ENCODE measurements at regions not wholly inside any gene's neighbourhood (a gene's known extent, or its start where the extent isn't known, plus 50 kb on each side); places are given as distances from the start of the nearest gene placed in this dataset.
"Not testable (repeated sequence)": the region's sequence is repeated elsewhere in the genome, so short reads cannot be mapped to it uniquely, and the experiment has no call there.

DNA sequence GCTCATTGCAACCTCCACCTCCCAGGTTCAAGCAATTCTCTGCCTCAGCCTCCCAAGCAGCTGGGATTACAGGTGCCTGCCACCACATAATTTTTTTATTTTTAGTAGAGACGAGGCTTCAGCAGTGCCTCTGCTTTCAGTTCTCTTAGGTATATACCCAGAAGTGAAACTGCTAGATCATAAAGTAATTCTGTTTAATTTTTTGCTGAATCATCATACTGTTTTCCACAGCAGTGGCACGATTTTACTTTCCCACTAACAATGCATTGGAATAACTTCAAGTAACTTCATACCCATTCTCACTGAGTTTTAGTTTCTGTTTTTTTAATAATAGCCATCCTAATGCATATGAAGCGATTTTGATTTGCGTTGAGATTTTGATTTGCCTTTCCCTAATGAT, 148.0 kb upstream of the G2E3 start:
- H2AFZ ChIP-seq: no peak overlapping the region
- H3K27me3 ChIP-seq (replicated peaks; ENCODE audit: insufficient read depth): peaks cover 8% of the 10 kb centered on the region; the same call in 1 of the 2 replicates
- 46 to 50% methylated on average over 4 of the region's 4 CpGs for WGBS, 2 experiments (ENCODE audit: low coverage in 1 of 2, low lambda C conversion rate in 2 of 2, missing lambda C conversion rate in 2 of 2)
- no peaks in the 10 kb centered on the region for H3K9me2 ChIP-seq (ENCODE audit: insufficient read depth)
- no peak overlapping the region for H3K27ac ChIP-seq
- no peaks in the 10 kb centered on the region for H3K36me3 ChIP-seq (ENCODE audit: low read depth)
- no peaks in the 10 kb centered on the region for H3K9me3 ChIP-seq (ENCODE audit: low read depth)
- no peak overlapping the region for H3K4me2 ChIP-seq (ENCODE audit: unreplicated experiment)
- in situ Hi-C loops (cut with MboI): no loop called here
- TF ChIP-seq EZH2phosphoT487 (IDR thresholded peaks at IDR 0.05; ENCODE audit: insufficient read depth, low read depth): no peak
- no peak for DNase-seq
- H3K9ac ChIP-seq: no peak overlapping the region
- no peak overlapping the region for H3K4me3 ChIP-seq
- no peaks in the 10 kb centered on the region for H4K20me1 ChIP-seq (ENCODE audit: insufficient read depth)
- no peaks in the 10 kb centered on the region for H3K79me2 ChIP-seq (ENCODE audit: insufficient read depth)
- H3F3A ChIP-seq (ENCODE audit: insufficient read depth): no peaks in the 10 kb centered on the region
- H3K4me1 ChIP-seq (ENCODE audit: insufficient read depth): no peaks in the 10 kb centered on the region

DNA sequence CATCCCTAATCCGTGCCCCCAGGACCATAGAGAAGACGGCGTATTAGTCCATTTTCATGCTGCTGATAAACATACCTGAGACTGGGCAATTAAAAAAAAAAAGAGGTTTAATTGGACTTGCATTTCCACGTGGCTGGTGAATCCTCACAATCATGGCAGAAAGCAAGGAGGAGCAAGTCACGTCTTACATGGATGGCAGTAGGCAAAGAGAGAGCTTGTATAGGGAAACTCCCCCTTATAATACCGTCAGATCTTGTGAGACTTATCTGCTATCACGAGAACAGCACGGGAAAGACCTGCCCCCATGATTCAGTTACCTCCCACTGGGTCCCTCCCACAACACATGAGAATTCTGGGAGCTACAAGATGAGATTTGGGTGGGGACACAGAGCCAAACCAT, 145.8 kb upstream of the G2E3 start:
- H3F3A ChIP-seq (ENCODE audit: insufficient read depth); H3K4me3 ChIP-seq; H3K4me1 ChIP-seq (ENCODE audit: insufficient read depth); H2AFZ ChIP-seq; H3K79me2 ChIP-seq (ENCODE audit: insufficient read depth); DNase-seq; H3K4me2 ChIP-seq (ENCODE audit: unreplicated experiment); H3K36me3 ChIP-seq (ENCODE audit: low read depth); H3K9me2 ChIP-seq (ENCODE audit: insufficient read depth); H3K9me3 ChIP-seq (ENCODE audit: low read depth); in situ Hi-C loops (cut with MboI); H3K27ac ChIP-seq; H3K9ac ChIP-seq; H4K20me1 ChIP-seq (ENCODE audit: insufficient read depth): not testable (repeated sequence)
- WGBS, 2 experiments (ENCODE audit: low coverage in 1 of 2, low lambda C conversion rate in 2 of 2, missing lambda C conversion rate in 2 of 2): 35 to 40% methylated on average over 8 of the region's 8 CpGs
- H3K27me3 ChIP-seq (replicated peaks; ENCODE audit: insufficient read depth): peaks cover 13% of the 10 kb centered on the region

DNA sequence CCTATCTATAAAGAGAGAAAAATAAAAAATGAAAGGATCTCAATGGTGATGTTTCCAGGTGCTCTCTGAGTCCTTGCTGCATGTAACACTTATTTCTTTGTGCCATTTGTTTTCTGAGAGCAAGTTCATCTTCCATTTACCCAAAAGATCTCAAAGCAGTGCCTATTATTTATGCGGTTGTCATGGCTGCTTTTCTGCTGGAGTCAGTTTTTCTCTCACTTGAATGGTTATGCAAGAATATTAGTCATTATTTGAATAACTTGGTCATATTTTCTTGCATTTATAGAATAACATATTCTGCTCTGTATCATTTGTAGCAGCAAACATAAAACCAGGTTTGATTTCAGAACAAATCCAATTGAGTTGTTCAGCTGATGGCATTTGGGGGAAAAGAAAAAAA, 141.8 kb upstream of the G2E3 start:
- peaks cover 19% of the 10 kb centered on the region for H3K27me3 ChIP-seq (replicated peaks; ENCODE audit: insufficient read depth)
- in situ Hi-C loops (cut with MboI): no loop called here
- no peaks in the 10 kb centered on the region for H3K36me3 ChIP-seq (ENCODE audit: low read depth)
- H3K79me2 ChIP-seq (ENCODE audit: insufficient read depth): no peaks in the 10 kb centered on the region
- H3K27ac ChIP-seq: no peak overlapping the region
- 80 to 86% methylated on average over 1 of the region's 1 CpG for WGBS, 2 experiments (ENCODE audit: low coverage in 1 of 2, low lambda C conversion rate in 2 of 2, missing lambda C conversion rate in 2 of 2)
- no peak for TF ChIP-seq EZH2 (IDR thresholded peaks at IDR 0.05; ENCODE audit: insufficient read depth, poor library complexity, severe bottlenecking)
- TF ChIP-seq EZH2phosphoT487 (IDR thresholded peaks at IDR 0.05; ENCODE audit: insufficient read depth, low read depth): no peak
- no peak overlapping the region for H3K9ac ChIP-seq
- H3K4me2 ChIP-seq (ENCODE audit: unreplicated experiment): no peak overlapping the region
- H3K9me2 ChIP-seq (ENCODE audit: insufficient read depth): no peaks in the 10 kb centered on the region
- H2AFZ ChIP-seq: no peak overlapping the region
- H3K9me3 ChIP-seq (ENCODE audit: low read depth): no peaks in the 10 kb centered on the region
- peak; percentile 46 for DNase-seq
- H4K20me1 ChIP-seq (ENCODE audit: insufficient read depth): no peaks in the 10 kb centered on the region
- no peak overlapping the region for H3K4me3 ChIP-seq
- H3K4me1 ChIP-seq (ENCODE audit: insufficient read depth): no peaks in the 10 kb centered on the region
- no peaks in the 10 kb centered on the region for H3F3A ChIP-seq (ENCODE audit: insufficient read depth)

DNA sequence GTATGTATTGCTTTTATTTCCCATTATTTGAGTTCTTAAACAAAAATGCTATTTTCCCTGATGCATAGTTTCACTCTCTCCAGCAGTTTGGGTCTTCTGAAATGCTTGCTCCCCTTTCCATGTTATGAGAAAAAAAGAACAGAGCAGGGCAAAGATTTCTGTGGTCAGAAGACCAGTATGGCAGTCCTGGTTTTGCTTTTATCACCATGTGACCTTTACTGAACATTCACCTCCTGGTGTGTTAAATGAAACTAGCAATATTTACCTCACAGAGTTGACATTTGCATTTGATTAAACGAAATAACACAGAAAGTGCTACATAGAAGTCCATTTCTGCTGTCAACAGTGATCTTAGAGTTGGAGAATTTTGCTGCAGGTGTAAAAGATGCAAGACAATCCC, 141.0 kb upstream of the G2E3 start:
- H3K36me3 ChIP-seq (ENCODE audit: low read depth): no peaks in the 10 kb centered on the region
- H3K27me3 ChIP-seq (replicated peaks; ENCODE audit: insufficient read depth): peaks cover 19% of the 10 kb centered on the region
- in situ Hi-C loops (cut with MboI): no loop called here
- H2AFZ ChIP-seq: no peak overlapping the region
- H4K20me1 ChIP-seq (ENCODE audit: insufficient read depth): no peaks in the 10 kb centered on the region
- no peak overlapping the region for H3K4me2 ChIP-seq (ENCODE audit: unreplicated experiment)
- no peaks in the 10 kb centered on the region for H3K9me3 ChIP-seq (ENCODE audit: low read depth)
- H3K27ac ChIP-seq: no peak overlapping the region
- TF ChIP-seq EZH2 (IDR thresholded peaks at IDR 0.05; ENCODE audit: insufficient read depth, poor library complexity, severe bottlenecking) (no peak), EZH2phosphoT487 (IDR thresholded peaks at IDR 0.05; ENCODE audit: insufficient read depth, low read depth) (no peak)
- no peak overlapping the region for H3K9ac ChIP-seq
- no peak for DNase-seq
- WGBS, 2 experiments (ENCODE audit: low coverage in 1 of 2, low lambda C conversion rate in 2 of 2, missing lambda C conversion rate in 2 of 2): 0% methylated on average over 1 of the region's 1 CpG
- no peaks in the 10 kb centered on the region for H3K9me2 ChIP-seq (ENCODE audit: insufficient read depth)
- no peak overlapping the region for H3K4me3 ChIP-seq
- H3K79me2 ChIP-seq (ENCODE audit: insufficient read depth): no peaks in the 10 kb centered on the region
- H3F3A ChIP-seq (ENCODE audit: insufficient read depth): no peaks in the 10 kb centered on the region
- no peaks in the 10 kb centered on the region for H3K4me1 ChIP-seq (ENCODE audit: insufficient read depth)

DNA sequence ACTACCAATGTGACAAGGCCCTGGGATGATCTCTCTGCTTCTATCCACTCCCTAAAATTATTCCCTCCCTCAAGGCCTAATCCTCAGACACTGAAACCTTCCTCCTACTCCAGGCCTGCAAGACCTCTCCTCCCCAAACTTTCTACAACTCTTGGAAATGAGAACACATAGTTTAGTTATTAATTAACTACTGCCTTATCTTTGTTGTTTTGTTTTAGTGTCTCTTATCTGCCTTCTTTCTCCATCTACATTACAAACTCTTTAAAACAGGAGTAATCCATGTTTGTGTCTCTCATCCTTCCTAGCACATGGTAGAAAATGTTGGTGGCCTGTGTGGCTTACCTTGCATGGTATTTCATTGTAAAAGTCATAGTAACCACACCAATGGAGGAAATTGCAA, 139.9 kb upstream of the G2E3 start:
- Histone ChIP-seq H3K4me1 (ENCODE audit: insufficient read depth) (no peaks in the 10 kb centered on the region), H4K20me1 (ENCODE audit: insufficient read depth) (no peaks in the 10 kb centered on the region), H3K4me3 (no peak overlapping the region), H3K9me3 (ENCODE audit: low read depth) (no peaks in the 10 kb centered on the region), H3K27ac (no peak overlapping the region), H3K27me3 (replicated peaks; ENCODE audit: insufficient read depth) (peaks cover 19% of the 10 kb centered on the region), H3K36me3 (ENCODE audit: low read depth) (no peaks in the 10 kb centered on the region), H3K9ac (no peak overlapping the region), H3K4me2 (ENCODE audit: unreplicated experiment) (no peak overlapping the region), H2AFZ (no peak overlapping the region), H3K9me2 (ENCODE audit: insufficient read depth) (no peaks in the 10 kb centered on the region), H3K79me2 (ENCODE audit: insufficient read depth) (no peaks in the 10 kb centered on the region), H3F3A (ENCODE audit: insufficient read depth) (no peaks in the 10 kb centered on the region)
- DNase-seq: no peak
- TF ChIP-seq EZH2 (IDR thresholded peaks at IDR 0.05; ENCODE audit: insufficient read depth, poor library complexity, severe bottlenecking) (no peak), EZH2phosphoT487 (IDR thresholded peaks at IDR 0.05; ENCODE audit: insufficient read depth, low read depth) (no peak)
- in situ Hi-C loops (cut with MboI): no loop called here

All from GM23248 (cell line).